Body of pancreas (tissue), 4 donors: ENCODE measurements at regions not wholly inside any gene's neighbourhood (a gene's known extent, or its start where the extent isn't known, plus 50 kb on each side); places are given as distances from the start of the nearest gene placed in this dataset.

Source experiments
- ATAC-seq: fragments of 150-250 bp; one replicate; pipeline ENCODE4 v1.9.1; 2016
- DNase-seq, 4 donors: peaks; one replicate each; pipeline ENCODE4 v3.0.0-alpha.2; 2019
- H3K27ac ChIP-seq, 4 donors: fragments of 200-600 bp; sonication (generic); 1 replicate in 3 of 4; 2 replicates in 1 of 4; pipeline versions ENCODE4 v1.5.1 to v1.6.1; 2016 to 2019; ENCODE audit warnings: mild to moderate bottlenecking in 1 of 4, mixed read lengths in 1 of 4, moderate library complexity in 1 of 4
- H3K27me3 ChIP-seq, 2 donors: fragments of 200-600 bp; sonication (generic); one replicate each; pipeline ENCODE4 v1.6.0; 2016; ENCODE audit warnings: mild to moderate bottlenecking in 1 of 2
- H3K36me3 ChIP-seq, 2 donors: fragments of 200-600 bp; sonication (generic); replicated peaks in 1 of 2; 2 replicates each; pipeline ENCODE4 v1.5.1; 2016; ENCODE audit warnings: low read depth in 2 of 2; ENCODE audit not compliant: insufficient read depth in 1 of 2
- H3K4me1 ChIP-seq: fragments of 200-600 bp; sonication (generic); one replicate; pipeline ENCODE4 v1.6.0; 2016
- H3K4me3 ChIP-seq, 2 donors: fragments of 200-600 bp; sonication (generic); 1 replicate in 1 of 2; 2 replicates in 1 of 2; pipeline ENCODE4 v1.5.1; 2016 to 2019
- H3K9me3 ChIP-seq, 3 donors: fragments of 200-600 bp; sonication (generic); 1 replicate in 2 of 3; 2 replicates in 1 of 3; pipeline ENCODE4 v1.5.1; 2016
- POLR2A ChIP-seq, 3 donors: fragments of 450-650 bp; IDR thresholded peaks; one replicate each; pipeline ENCODE4 v1.6.1; 2016; ENCODE audit warnings: antibody characterized with exemption in 3 of 3, mild to moderate bottlenecking in 2 of 3
- WGBS, 2 donors: methylation state at CpG; one replicate each; pipeline ENCODE4 v1.1.5; 2017; 5-methylcytosine and 5-hydroxymethylcytosine counted together
- intact Hi-C: fragments of 100-400 bp; cut with DNase I; formaldehyde crosslinking; loops from one replicate; pipeline ENCODE4 v1.15.1; 2023
- TF ChIP-seq, protein P1 (sequence below), 7 experiments: fragments of 450-650 bp in 4 of 7; fragments of 200-600 bp in 3 of 7; sonication (generic) in 3 of 7; IDR thresholded peaks; one replicate each; pipeline ENCODE4 v1.5.1; 2016 to 2019; ENCODE audit warnings: antibody characterized with exemption in 7 of 7

DNA sequence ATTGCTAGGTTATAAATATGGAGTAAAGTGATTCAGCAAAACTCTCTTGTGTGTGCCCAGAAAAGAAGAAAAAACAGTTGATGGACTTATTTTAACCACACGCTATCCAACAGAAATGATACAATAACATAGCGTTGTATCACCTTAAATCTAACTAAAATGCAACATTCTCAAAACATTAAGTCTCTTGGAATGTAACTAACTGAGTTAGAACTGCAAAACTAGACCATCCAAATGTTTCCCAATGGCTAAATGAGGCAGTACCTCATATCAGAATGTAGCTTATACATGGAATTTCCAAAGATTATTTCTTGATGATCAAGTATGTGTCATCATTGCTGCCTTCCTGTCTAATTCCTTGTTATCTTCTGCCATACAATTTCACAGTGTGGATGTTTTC lies 187.9 kb downstream of the CNTN3 start:
- ATAC-seq, result no peak
- no peaks in the 10 kb centered on the region for H3K9me3 ChIP-seq
- H3K4me3 ChIP-seq, result no peak overlapping the region
- intact Hi-C loops, result no loop called here
- DNase-seq, result no peak
- no peak overlapping the region for H3K27ac ChIP-seq
- WGBS, 2 donors, result 83 to 91% methylated on average over 2 of the region's 2 CpGs
- TF ChIP-seq, protein P1, sequence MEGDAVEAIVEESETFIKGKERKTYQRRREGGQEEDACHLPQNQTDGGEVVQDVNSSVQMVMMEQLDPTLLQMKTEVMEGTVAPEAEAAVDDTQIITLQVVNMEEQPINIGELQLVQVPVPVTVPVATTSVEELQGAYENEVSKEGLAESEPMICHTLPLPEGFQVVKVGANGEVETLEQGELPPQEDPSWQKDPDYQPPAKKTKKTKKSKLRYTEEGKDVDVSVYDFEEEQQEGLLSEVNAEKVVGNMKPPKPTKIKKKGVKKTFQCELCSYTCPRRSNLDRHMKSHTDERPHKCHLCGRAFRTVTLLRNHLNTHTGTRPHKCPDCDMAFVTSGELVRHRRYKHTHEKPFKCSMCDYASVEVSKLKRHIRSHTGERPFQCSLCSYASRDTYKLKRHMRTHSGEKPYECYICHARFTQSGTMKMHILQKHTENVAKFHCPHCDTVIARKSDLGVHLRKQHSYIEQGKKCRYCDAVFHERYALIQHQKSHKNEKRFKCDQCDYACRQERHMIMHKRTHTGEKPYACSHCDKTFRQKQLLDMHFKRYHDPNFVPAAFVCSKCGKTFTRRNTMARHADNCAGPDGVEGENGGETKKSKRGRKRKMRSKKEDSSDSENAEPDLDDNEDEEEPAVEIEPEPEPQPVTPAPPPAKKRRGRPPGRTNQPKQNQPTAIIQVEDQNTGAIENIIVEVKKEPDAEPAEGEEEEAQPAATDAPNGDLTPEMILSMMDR (IDR thresholded peaks at IDR 0.05), result no peak
- TF ChIP-seq POLR2A (IDR thresholded peaks at IDR 0.05), result no peak
- no peaks in the 10 kb centered on the region for H3K4me1 ChIP-seq
- no peaks in the 10 kb centered on the region for H3K36me3 ChIP-seq
- no peaks in the 10 kb centered on the region for H3K27me3 ChIP-seq

DNA sequence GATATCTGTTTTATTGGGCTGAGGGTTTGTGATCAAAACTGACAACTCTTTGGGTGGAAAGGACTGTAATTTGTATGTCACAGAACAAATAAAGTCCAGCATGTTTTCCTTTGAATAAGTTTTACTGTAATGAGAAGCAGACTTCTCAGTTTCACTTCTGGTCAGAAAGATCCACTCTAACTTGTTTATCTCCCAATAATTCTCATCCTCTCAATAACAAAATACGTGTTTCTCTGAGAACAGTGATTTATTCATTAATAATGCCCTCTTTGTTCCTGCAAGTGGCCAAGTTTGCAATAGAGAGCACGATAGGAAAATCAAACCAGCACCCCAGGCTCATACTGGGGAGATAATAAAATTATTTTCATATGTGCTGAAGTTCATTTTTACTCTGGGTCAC lies 190.6 kb downstream of the CNTN3 start:
- TF ChIP-seq POLR2A (IDR thresholded peaks at IDR 0.05), result no peak
- TF ChIP-seq, protein P1 (IDR thresholded peaks at IDR 0.05), result no peak
- Histone ChIP-seq H3K9me3 (no peaks in the 10 kb centered on the region), H3K27ac (no peak overlapping the region), H3K4me3 (no peak overlapping the region), H3K36me3 (no peaks in the 10 kb centered on the region), H3K4me1 (no peaks in the 10 kb centered on the region), H3K27me3 (no peaks in the 10 kb centered on the region)
- no peak for ATAC-seq
- intact Hi-C loops, result no loop called here
- WGBS, 2 donors, result 59% methylated on average over 2 of the region's 2 CpGs
- no peak for DNase-seq

DNA sequence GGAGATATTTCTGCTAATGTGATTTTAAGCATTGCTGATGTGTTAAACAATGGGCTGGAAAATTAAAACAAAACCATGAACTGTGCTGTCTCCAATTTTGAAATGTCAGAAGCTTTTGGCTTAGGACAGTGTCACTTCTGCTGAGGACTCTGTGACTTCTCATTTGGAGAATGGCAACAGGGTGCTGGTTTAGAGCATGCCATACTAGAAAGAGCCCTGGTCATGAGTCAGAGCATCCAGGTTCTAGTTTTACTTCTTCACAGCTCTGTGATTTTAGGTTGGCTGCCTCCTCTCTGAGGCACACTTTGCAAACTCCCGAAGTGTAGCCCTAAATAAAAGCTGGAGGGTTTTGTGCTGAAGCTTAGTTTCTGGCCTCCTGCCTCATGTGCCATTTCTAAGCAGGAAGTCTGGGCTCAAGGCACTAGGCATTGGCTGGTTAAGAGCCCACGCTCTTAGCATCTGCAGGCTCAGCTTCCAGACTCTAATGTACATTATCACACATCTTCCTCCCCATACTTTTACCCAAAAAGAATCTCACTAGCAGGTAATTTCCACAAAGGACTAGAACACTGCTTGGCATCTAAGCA lies 193.8 kb downstream of the CNTN3 start:
- WGBS, 2 donors, result 74 to 83% methylated on average over 2 of the region's 2 CpGs
- TF ChIP-seq POLR2A (IDR thresholded peaks at IDR 0.05), result no peak
- TF ChIP-seq, protein P1 (IDR thresholded peaks at IDR 0.05), result no peak
- Histone ChIP-seq H3K4me1 (no peaks in the 10 kb centered on the region), H3K27me3 (no peaks in the 10 kb centered on the region), H3K9me3 (no peaks in the 10 kb centered on the region), H3K36me3 (no peaks in the 10 kb centered on the region), H3K27ac (no peak overlapping the region), H3K4me3 (no peak overlapping the region)
- DNase-seq (no peak), ATAC-seq (no peak)
- intact Hi-C loops, result no loop called here

DNA sequence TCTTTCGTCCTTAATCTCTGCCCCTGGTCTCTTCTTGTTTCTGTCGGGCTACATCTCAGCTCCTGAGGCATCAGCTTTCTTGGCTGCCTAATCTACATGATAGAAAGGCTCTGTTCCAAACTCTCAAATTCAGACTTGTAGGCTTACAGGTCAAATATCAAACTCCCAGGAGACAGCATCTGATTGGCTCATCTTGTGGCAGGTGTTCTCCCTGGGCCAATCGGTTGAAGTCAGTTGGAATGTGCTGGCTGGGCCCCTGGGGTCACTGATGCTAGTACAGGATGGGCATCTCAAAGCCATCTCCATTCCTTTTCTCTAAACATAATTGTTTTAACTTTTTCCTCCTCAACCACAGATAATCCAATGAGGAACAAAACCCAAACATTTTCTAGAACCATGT lies 198.7 kb downstream of the CNTN3 start:
- Histone ChIP-seq H3K9me3 (no peaks in the 10 kb centered on the region), H3K27ac (no peak overlapping the region), H3K4me1 (no peaks in the 10 kb centered on the region), H3K27me3 (no peaks in the 10 kb centered on the region), H3K4me3 (no peak overlapping the region), H3K36me3 (no peaks in the 10 kb centered on the region)
- DNase-seq (no peak), ATAC-seq (no peak)
- TF ChIP-seq, protein P1 (IDR thresholded peaks at IDR 0.05), result no peak
- TF ChIP-seq POLR2A (IDR thresholded peaks at IDR 0.05), result no peak
- 61 to 86% methylated on average over 3 of the region's 3 CpGs for WGBS, 2 donors
- intact Hi-C loops, result no loop called here

DNA sequence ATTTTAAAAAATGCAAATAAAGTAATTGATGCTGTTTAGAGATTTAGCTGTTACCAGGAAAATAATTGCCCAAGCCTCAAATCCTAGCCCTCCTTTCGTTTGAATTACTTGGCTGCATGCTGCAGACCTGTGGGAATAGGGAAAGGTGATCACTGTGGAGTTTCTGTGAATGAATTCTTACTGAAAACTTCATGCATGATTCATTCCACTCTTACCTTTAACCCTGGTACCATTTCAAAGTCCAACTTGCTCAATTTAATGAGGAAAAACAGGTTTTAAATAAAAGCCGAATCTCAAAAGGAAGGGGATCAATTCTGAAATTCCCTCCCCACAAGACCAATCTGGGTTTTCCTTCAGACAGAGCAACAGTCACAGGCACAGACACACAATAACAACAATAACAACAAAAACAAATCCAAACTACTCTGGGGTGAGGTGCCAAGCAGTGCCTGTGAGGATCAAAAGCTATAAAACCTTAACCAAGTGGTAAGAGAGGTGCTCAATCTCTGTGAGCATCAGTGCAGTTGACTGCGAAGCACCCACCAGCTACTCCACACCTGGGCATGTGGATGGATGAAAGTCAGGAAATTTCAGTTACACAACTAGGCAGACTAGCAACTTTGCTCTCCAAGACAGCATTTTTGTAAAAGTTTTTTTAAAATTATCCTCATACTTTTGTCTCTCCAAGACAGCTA lies 200.8 kb downstream of the CNTN3 start:
- ATAC-seq, result no peak
- TF ChIP-seq, protein P1 (IDR thresholded peaks at IDR 0.05), result no peak
- TF ChIP-seq POLR2A (IDR thresholded peaks at IDR 0.05), result no peak
- intact Hi-C loops, result no loop called here
- DNase-seq, result no peak
- H3K27me3 ChIP-seq, result no peaks in the 10 kb centered on the region
- no peaks in the 10 kb centered on the region for H3K36me3 ChIP-seq
- H3K4me1 ChIP-seq, result no peaks in the 10 kb centered on the region
- H3K4me3 ChIP-seq, result no peak overlapping the region
- 40 to 48% methylated on average over 3 of the region's 3 CpGs for WGBS, 2 donors
- no peaks in the 10 kb centered on the region for H3K9me3 ChIP-seq
- no peak overlapping the region for H3K27ac ChIP-seq
